Adrenal gland (tissue), 5 donors: ENCODE measurements at regions not wholly inside any gene's neighbourhood (a gene's known extent, or its start where the extent isn't known, plus 50 kb on each side); places are given as distances from the start of the nearest gene placed in this dataset.

ENCODE experiments used
- CTCF ChIP-seq, 6 experiments: fragments of 450-650 bp in 4 of 6; fragments of 200-600 bp in 2 of 6; sonication (generic) in 1 of 6; IDR thresholded peaks; 1 replicate in 5 of 6; 2 replicates in 1 of 6; pipeline versions ENCODE4 v1.5.1 to v1.8.0; 2016 to 2021; ENCODE audit warnings: antibody characterized with exemption in 6 of 6, mild to moderate bottlenecking in 2 of 6, moderate library complexity in 1 of 6
- POLR2A ChIP-seq, 2 donors: fragments of 450-650 bp; IDR thresholded peaks; one replicate each; pipeline ENCODE4 v1.6.1; 2017; ENCODE audit warnings: antibody characterized with exemption in 2 of 2, mild to moderate bottlenecking in 2 of 2, moderate library complexity in 1 of 2
- donor health status: DM: no; HTN: no; CAD: no.

GRCh38 chr3:31065765-31066164, 171.3 kb upstream of the GADL1 start:
- no peak for TF ChIP-seq CTCF (IDR thresholded peaks at IDR 0.05)
- no peak for TF ChIP-seq POLR2A (IDR thresholded peaks at IDR 0.05)
